HG03521 (cell line): ENCODE measurements at regions not wholly inside any gene's neighbourhood (a gene's known extent, or its start where the extent isn't known, plus 50 kb on each side); places are given as distances from the start of the nearest gene placed in this dataset.
"Not testable (repeated sequence)": the region's sequence is repeated elsewhere in the genome, so short reads cannot be mapped to it uniquely, and the experiment has no call there.

Experiments used
- ATAC-seq: cut with Tn5 transposase; IDR thresholded peaks from one replicate; pipeline ENCODE4 v1.9.1; 2021; ENCODE audit warnings: mild to moderate bottlenecking, moderate library complexity; ENCODE audit not compliant: unreplicated experiment

GRCh38 chr13:26896986-26897668 lies 136.5 kb upstream of the GPR12 start:
- ATAC-seq: no peak

GRCh38 chr13:26895808-26896466 lies 135.4 kb upstream of the GPR12 start:
- no peak for ATAC-seq

- ATAC-seq: no peak
Measured at GRCh38 chr13:26895081-26895807, 134.7 kb upstream of the GPR12 start.

GRCh38 chr13:26888632-26889031 lies 128.0 kb upstream of the GPR12 start:
- no peak for ATAC-seq

GRCh38 chr13:26887594-26887993 lies 127.0 kb upstream of the GPR12 start:
- ATAC-seq: no peak

- no peak for ATAC-seq
Measured at GRCh38 chr13:26883613-26884257, 123.1 kb upstream of the GPR12 start.

- no peak for ATAC-seq
Measured at GRCh38 chr13:26882731-26883130, 122.1 kb upstream of the GPR12 start.

GRCh38 chr13:26881154-26881553 lies 120.6 kb upstream of the GPR12 start:
- ATAC-seq: no peak

- ATAC-seq: no peak
Measured at GRCh38 chr13:26880735-26881134, 120.1 kb upstream of the GPR12 start.

GRCh38 chr13:26878438-26878837 lies 117.9 kb upstream of the GPR12 start:
- ATAC-seq: no peak

- ATAC-seq: no peak
Measured at GRCh38 chr13:26873386-26873698, 112.8 kb upstream of the GPR12 start.

- no peak for ATAC-seq
Measured at GRCh38 chr13:26872525-26873385, 112.2 kb upstream of the GPR12 start.

- ATAC-seq: no peak
Measured at GRCh38 chr13:26867451-26868091, 107.0 kb upstream of the GPR12 start.

- no peak for ATAC-seq
Measured at GRCh38 chr13:26864576-26864975, 104.0 kb upstream of the GPR12 start.

GRCh38 chr13:26861941-26862340 lies 101.4 kb upstream of the GPR12 start:
- ATAC-seq: no peak

GRCh38 chr13:26855921-26856320 lies 95.3 kb upstream of the GPR12 start:
- ATAC-seq: no peak

- ATAC-seq: no peak
Measured at GRCh38 chr13:26855071-26855470, 94.5 kb upstream of the GPR12 start.

- ATAC-seq: no peak
Measured at GRCh38 chr13:26853323-26853722, 92.7 kb upstream of the GPR12 start.

- ATAC-seq: no peak
Measured at GRCh38 chr13:26847281-26847680, 86.7 kb upstream of the GPR12 start.

GRCh38 chr13:26845063-26845462 lies 84.5 kb upstream of the GPR12 start:
- ATAC-seq: not testable (repeated sequence)
